Esophagus muscularis mucosa (tissue), 4 donors: ENCODE measurements at regions not wholly inside any gene's neighbourhood (a gene's known extent, or its start where the extent isn't known, plus 50 kb on each side); places are given as distances from the start of the nearest gene placed in this dataset.

Source experiments
- CTCF ChIP-seq, 3 experiments: fragments of 200-600 bp in 2 of 3; fragments of 450-650 bp in 1 of 3; sonication (generic) in 2 of 3; IDR thresholded peaks; one replicate each; pipeline ENCODE4 v1.5.1; 2017 to 2019; ENCODE audit warnings: antibody characterized with exemption in 3 of 3, mild to moderate bottlenecking in 2 of 3, moderate library complexity in 1 of 3
- EP300 ChIP-seq: sonication (generic); formaldehyde crosslinking; IDR thresholded peaks from one replicate; pipeline ENCODE4 v1.6.1; 2017; ENCODE audit warnings: antibody characterized with exemption
- POLR2A ChIP-seq: fragments of 450-650 bp; IDR thresholded peaks from one replicate; pipeline ENCODE4 v1.6.1; 2017; ENCODE audit warnings: antibody characterized with exemption, moderate library complexity, mild to moderate bottlenecking, low read depth
- POLR2AphosphoS5 ChIP-seq, 2 donors: sonication (generic); formaldehyde crosslinking; IDR thresholded peaks; one replicate each; pipeline ENCODE4 v1.6.1; 2017; ENCODE audit warnings: antibody characterized with exemption in 2 of 2

- TF ChIP-seq CTCF (IDR thresholded peaks at IDR 0.05) = no peak
- TF ChIP-seq POLR2AphosphoS5 (IDR thresholded peaks at IDR 0.05) = no peak
- TF ChIP-seq POLR2A = no peak
- TF ChIP-seq EP300 = no peak
Observed at GRCh38 chr14:61897300-61897699, 135.1 kb downstream of the SNAPC1 start.
